GM12874 (cell line): ENCODE measurements at regions not wholly inside any gene's neighbourhood (a gene's known extent, or its start where the extent isn't known, plus 50 kb on each side); places are given as distances from the start of the nearest gene placed in this dataset.

Experiments used
- CTCF ChIP-seq: IDR thresholded peaks from 2 replicates; pipeline ENCODE4 v1.5.1; 2011; ENCODE audit warnings: low read depth, mild to moderate bottlenecking, control low read depth, low read length, moderate library complexity; ENCODE audit not compliant: insufficient read depth

DNA sequence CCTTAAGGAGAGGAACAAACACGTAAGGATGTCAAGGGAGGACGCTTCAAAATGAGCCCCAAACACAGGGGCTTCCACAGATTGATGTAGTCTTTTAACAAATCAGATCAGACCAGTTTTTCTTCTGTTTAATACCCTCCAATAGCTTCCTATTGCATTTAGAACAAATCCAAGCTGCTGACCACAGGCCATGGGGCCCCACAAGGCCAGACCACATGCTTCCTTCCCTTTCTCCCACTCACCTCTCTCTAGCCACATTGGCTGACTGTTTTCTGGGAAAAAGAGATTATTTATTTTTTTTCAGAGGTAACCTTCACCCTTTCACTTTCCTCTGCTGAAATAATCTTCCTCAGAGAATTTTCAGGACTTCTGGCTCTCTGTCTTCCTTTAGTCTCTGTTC is 380.6 kb downstream of the SIPA1L2 start:
- TF ChIP-seq CTCF, result no peak

DNA sequence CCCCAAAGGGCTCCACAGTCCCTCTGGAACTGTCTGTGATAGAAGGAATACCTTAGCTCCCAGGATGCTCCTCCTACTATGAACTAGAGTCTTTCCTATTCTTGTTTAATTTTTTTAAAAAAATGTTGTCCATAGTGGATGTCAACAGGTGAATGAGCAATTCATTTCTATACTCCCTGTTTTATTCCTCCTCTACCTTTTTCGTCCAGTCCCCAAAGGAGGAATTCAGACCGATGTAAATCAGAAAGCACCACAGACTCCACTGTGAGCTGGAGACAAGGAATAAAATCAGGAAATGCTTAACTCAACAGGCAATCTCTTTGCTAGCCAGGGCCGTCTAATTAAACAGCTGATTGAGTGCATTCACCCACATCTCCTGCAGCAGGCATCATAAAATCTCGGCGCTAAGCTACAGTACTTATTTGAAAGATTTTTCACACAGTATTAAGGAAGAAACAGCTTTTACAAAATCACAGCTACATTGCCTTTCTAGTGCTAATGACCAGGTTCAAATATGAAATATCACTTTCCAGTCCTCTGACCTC is 381.6 kb downstream of the SIPA1L2 start:
- TF ChIP-seq CTCF, result no peak

DNA sequence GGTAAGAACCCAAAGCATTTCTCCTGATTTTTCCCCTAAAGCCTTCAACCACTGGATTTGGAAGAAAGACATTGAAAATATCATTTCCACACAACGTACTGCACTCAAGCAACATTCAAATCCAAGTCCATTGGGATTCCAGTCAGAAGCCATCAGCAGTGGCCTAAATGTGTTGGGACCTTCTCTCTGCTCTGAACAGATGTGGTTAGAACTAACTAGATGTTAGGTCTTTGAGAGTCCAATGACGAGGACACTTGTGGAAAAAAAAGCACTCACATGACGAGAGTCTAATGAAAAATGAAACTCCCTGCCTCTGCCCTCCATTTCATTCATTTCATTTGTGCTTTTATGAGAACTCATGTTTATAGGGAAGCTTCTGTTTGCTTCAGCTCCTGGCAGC is 382.3 kb downstream of the SIPA1L2 start:
- no peak for TF ChIP-seq CTCF

- no peak for TF ChIP-seq CTCF
Observed at GRCh38 chr1:232244426-232244825, 385.5 kb downstream of the SIPA1L2 start.

DNA sequence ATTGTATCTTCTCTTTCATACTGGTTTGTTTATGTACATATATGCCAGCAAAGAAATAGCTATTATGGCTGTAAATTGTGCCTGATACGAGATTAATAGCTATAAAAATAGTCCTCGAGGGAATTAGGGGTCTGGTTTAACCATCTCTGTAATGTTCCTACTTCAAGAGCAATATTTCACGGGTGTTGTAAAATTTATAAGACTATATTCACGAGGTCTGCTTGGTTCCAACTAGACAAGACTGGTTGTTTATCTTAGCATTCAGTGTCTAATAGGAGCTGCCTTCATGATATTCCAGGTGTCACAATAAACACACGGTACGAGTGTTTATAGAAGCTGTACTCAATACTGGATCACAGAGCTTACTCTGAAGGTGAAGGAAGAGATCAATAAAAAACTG is 389.9 kb downstream of the SIPA1L2 start:
- TF ChIP-seq CTCF, result no peak

GRCh38 chr1:232239522-232239921 is 390.4 kb downstream of the SIPA1L2 start:
- no peak for TF ChIP-seq CTCF

- no peak for TF ChIP-seq CTCF
Observed at GRCh38 chr1:232238009-232238408, 391.9 kb downstream of the SIPA1L2 start.
